ENCODE measurements at regions not wholly inside any gene's neighbourhood (a gene's known extent, or its start where the extent isn't known, plus 50 kb on each side); places are given as distances from the start of the nearest gene placed in this dataset.
"Not testable (repeated sequence)": the region's sequence is repeated elsewhere in the genome, so short reads cannot be mapped to it uniquely, and the experiment has no call there.

DNA sequence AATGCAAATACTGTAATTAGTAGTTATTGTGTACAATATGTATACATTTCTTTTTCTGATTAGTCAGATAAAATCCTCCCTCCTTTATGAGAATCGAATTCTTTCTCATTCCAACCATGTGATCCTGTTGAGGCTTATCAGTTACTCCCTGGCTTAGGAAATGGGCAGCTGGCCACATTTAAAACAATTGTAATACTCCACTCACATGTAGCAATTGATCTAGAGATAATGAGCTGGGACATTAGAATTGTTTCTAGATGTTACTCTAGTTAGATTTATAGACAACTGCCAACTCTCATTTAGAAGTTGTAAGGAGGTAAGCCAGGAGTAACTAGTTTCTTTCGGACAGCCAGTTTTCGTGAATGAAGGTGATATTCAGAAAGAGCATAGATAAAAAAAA is 859.3 kb upstream of the AADAT start:
- DNase-seq = no peak

DNA sequence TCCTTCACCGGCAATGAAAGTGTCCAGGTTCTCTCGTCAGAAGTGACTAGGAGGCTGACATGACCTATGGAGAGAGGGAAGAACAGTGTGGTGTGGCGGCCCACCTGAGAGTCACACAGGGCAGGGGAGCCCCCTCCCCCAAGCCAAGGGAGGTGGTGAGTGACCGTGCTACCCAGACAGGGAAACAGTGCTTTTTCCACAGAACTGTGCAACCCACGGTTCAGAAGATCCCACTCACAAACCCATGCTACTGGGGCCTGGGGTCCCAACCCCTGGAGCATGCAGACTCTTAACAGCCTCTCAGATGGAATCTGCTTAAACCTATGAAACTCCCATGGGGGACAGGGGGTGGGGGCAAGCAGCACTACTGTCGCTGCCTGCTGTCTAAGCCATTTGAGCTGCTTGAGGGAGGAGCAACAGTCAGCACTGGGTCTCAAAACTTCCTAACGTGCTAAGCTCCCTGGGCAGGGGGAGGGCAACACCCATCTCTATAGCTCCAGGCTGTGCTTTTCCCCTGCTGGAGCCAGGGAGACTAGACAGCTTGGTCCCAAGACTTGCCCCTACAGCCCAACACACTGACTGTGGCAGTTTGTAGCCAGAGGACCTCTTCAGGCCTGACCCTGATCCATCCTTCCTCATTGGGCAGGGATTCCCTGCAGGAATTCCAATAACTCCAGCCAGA is 850.4 kb upstream of the AADAT start:
- DNase-seq = no peak

DNA sequence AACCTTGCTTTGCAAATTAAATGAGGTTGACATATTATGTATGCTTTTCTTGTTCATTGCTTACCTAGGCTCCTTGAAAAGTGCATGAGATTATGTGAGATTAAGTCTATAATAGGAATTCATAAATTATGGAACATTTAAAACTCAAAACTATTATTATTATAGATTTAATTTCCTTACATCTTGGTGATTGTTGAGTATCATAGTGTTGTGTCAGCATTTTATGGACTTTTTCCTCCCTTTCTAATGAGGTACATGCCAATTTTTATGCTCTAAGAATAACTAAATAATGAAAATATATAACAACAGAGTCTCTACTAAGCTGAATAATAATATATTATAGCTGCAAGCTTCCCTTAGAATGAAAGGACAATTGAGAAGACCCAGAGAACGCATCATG is 848.8 kb upstream of the AADAT start:
- DNase-seq = no peak

DNA sequence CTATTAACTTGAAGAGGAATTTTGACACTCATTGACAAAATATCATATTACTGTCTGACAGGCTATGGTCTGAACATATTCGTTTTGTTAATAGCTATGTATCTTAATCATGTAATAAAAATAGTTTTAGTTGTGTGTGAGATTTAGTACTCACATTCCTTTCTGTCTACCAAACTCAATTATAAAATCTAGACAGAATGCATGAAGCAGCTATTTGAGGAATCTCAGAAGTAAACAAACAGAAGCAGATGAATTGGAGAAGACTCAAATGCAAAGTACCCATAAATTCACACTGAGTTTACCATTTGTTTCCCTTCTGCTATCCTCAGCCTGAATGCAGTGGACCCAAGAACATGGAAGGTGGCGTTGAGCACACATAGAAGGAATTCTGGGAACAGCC is 841.6 kb upstream of the AADAT start:
- DNase-seq = no peak

DNA sequence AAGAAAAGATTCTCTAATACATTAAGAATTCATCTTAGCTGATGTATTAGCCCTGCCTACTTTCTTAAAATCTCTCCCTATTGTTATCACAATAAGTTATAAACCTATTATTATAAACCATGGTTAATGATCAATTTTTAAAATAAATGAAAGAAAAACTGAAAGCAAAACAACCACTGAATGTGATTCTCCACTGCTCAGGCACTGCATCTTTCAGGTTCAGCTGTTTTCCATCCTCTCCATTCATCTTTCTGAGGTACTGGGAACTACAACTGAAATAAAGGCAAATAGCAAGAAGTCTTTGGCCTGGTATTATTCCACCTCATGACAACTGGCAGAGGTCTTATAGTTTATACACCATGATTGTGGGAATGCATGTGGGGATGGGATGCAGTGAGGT is 798.9 kb upstream of the AADAT start:
- DNase-seq = no peak

DNA sequence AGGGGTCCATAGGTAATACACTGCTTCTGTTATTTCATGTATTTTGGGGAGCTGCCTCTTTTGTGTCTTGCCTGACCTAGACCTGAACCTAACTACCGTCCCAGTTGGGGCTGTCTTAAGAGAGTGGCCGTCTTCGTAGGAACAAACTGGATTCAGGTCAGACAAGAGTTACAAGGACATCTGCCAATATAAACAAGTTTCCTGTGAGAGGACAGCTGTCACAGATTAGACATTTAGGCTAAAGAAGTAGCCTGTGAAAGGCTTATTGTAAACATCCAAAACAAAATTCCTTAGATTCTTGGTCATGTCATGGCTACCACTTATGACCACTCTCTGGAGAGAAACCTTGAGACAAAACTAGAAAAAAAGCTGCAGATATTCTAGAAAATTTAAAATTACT is 797.6 kb upstream of the AADAT start:
- DNase-seq = no peak

DNA sequence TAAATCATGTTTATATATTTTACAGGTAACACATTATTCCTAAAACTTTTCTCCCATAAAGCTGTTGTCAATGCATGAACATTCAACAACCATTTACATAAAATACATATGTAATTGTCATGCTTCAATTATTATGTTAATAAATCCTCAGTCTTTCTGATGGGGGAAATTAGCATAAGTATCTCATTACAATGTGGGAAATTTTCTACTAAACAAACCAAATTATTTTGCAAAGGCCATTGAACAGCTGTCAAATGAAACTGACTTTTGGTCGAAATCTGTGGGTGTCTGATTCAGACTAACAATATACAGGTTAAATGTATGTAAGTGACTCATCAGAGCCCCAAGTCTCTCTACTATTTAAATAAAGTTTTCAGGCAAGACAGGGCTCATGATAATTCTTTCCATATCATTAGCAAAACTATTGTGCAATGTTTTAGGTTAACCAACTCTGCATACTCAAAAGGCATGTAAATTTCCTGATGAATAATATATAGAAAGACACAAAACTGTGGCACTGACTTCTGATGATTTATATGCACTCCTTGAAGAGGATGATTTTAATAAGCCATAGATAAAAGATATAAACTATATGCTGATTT is 795.3 kb upstream of the AADAT start:
- no peak for DNase-seq

DNA sequence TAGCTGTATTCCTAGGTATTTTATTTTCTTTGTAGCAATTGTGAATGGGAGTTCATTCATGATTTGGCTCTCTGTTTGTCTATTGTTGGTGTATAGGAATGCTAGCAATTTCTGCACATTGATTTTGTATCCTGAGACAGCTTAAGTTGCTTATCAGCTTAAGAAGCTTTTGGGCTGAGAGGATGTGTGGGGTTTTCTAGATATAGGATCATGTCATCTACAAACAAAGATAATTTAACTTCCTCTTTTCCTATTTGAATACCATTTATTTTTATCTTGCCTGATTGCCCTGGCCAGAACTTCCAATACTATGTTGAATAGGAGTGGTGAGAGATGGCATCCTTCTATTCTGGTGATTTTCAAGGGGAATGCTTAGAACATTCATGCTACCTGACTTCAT is 791.9 kb upstream of the AADAT start:
- not testable (repeated sequence) for DNase-seq

DNA sequence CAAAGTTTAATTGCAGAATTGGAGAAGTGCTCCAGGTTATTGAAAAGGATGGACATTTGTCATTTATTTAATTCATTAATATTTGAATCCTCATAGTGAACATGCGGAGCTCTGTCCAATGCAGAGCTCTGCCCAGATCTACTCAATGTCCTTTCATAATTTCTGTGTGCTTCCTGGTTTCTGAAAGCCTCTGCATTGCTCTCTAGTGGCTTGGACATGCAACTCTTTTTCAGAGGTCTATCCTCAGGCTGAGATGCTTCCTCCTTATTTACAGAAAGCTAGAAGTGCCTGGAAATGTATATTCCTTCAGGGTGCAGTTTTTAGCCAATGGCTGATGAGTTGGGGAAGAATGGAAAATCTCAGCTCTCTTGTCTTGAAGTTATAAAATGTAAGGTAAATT is 786.1 kb upstream of the AADAT start:
- DNase-seq = no peak

DNA sequence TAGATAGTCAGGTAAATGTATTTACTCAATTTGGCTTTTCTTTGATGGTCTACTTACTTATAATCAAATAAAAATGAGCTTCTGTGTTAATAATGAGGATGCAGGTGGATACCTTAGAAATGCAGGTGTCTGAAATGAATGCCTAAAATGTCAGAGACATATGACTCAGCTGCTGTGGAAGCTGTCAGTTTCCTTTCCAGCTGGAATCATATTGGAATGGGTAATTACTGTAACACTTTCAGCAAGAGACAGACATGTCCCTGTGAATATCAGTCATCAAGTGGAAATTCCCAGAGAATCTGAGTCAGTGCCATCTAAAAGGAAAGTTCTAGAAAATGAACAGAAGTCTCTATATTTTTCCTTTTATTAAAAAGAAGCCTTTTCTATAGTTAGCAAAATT is 783.0 kb upstream of the AADAT start:
- DNase-seq = no peak

DNA sequence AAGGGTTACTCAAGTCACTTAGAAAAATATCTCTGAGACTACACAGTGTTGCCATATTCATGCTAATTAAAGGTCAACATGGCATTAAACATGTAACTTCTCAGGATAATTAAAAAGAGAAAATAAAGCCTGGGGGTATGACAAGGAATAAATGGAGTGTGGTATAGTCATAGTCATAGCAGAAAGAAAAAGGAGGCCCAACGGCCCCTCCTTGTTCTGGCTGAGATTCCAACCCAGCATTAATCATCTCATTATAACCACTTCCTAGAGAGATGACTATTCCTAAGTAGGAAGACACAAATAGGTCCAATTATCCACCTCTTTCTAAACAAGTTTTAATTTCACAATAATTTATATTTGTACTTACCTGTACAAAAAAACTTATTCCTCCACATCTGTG is 778.4 kb upstream of the AADAT start:
- no peak for DNase-seq

DNA sequence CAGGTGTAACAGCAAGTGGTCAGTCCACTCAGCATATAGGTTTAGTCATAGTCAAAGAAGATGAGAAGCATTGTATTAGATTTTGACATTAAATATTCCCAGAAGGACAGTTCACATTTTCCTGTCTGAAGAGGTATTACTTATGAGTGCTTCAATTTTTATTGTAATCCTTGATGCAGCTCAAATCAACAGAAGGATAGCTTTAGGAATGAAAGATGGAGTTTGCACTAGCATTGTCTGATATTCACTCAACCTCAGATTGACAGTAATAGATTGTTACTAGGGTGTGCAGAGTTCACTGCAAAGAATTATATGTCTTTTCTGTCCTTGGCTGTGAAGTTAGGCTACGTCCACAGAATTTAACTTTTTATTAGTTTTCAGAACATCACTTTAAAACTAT is 764.3 kb upstream of the AADAT start:
- DNase-seq = no peak

DNA sequence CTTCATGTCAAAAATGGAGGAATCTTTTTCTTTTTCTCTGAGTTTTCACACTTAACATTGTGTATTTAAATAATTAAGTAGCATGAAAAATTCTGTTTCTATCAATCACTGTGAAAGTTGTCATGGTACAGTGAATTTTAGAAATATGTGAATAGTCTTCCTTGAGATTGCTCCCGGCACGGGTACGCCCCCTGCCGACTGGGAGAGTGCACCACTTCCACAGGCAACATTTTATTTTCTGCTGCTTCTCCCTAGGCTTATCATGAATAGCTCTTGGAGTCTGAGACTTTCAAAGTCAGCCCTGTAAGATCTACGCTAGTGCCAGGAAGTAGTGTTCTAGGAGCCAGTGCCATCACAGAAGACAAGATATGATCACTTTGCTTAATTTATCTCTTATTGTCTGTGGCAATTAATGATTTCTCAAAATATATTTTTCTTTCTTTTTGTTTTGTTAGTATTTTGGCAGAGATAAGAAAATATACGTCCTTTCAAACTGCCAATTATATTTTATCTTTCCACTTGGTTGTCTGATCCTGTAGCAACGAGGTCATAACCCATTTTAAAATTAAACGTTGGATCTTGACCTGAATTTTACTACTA is 763.8 kb upstream of the AADAT start:
- DNase-seq = no peak

DNA sequence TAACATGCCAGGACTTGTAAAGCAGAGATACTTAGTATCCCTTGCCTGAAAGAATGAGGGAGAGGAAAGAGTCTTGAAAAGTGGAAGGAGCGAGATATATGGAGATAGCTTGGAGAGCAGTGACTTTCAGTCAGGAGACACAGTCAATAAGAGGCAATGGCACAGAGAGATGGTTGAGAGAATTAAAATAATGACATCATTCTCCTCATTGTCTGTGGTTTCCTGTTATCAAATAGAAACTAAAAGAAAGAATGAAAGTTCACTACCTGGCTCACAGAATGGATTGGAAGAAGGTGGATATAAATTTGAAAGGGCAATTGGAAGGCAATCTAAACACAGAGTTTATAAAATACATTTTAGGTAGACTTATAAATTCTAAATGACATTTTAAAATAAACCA is 760.2 kb upstream of the AADAT start:
- no peak for DNase-seq

DNA sequence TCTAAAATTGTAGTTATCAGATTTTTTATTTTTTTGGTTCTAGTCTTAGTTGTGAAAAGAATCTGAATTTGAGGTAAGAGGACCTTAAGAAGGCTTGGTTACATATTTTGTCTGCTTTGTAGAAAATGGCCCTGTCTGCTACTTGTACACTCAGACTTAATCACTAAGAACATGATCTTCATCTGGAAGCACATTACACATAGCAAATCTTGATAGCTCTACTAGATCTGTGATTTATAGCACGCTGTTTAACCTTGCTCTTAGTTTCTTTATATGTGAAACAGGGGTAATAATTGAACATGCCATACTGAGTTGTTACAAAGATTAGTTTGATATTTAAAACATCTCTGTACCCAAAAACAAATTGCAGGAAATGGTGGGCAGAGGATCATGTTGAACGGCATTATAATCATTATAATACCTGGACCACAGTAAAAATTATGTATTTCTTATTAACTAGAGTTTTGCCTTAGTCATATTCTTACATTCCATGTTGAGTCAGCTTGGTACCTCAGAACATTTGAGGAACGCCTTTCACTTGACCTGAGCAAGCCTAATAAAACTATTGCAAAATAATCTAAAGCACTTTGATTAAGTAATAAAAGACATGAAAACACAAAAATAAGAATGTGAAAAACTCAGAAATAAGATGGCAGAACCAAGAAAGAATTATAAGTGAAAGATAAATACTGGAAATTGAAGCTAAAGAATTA is 738.0 kb upstream of the AADAT start:
- no peak for DNase-seq

DNA sequence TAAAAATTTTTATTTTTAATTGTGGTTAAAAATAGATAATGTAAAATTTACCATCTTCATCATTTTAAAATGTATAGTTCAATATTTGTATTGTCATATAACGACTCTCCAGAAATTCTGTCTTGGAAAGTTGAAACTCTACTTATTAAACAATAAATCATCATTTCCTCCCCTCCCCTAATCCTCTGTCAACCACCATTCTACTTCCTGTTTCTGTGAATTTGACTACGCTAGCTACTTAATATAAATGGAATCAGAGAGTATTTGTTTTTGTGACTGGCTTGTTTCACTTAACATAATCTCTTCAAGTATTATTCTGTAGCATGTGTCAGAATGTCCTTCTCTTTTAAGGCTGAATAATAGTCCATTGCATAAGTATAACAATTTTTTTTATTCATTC is 729.0 kb upstream of the AADAT start:
- no peak for DNase-seq

DNA sequence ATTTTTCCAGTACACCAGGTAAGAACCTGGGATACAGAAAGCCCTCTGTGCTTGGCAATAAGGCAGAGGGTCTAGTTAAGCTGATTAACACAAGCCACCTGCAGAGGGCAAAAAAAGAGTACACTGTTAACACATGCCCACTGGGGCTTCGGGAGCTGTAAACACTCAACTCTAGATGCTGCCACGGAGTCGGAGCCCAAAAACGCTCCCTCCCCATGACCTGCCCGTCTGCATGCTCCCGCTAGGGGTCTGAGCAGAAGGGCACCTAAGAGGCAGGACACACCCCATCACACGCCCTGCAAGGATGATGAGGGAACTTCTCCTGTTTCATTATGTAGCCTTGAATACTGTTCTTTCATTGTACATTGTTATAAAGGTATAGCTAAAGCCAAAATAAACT is 715.6 kb upstream of the AADAT start:
- no peak for DNase-seq

DNA sequence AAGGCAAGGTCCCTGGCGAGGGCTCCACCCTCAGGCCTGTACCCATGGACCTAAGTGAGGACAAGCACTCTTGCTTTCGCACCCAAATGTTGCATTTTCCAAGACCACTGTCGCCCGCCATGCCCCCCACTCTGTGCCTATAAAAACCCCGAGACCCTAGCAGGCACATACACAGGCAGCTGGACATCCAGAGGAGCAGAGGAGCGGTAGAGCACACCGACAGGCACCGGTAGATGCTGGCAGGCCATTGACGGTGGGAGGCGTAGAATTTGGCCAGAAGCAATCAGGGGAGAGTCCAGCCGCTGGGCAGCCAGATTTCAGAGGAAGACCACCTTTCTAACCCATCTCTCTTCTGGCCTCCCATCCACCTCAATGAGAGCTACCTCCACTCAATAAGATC is 715.2 kb upstream of the AADAT start:
- no peak for DNase-seq

DNA sequence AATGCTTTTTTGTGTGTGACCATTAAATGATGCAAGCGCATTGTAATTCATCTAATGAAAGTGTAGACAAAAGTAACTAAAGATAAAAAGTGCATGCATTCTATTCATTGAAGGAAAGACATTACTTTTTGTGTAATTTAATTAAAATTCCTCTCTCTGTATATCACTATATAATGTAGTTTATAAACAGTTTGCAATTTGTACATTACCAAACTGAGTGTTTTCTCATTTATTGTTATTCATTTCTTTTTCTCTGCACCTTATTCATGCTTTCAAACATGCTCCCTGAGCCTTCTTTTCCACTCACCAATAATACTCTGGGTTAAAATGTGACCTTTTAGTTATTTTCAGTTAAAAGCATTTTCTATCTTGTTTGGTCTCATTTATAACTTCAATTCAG is 713.7 kb upstream of the AADAT start:
- DNase-seq = no peak

DNA sequence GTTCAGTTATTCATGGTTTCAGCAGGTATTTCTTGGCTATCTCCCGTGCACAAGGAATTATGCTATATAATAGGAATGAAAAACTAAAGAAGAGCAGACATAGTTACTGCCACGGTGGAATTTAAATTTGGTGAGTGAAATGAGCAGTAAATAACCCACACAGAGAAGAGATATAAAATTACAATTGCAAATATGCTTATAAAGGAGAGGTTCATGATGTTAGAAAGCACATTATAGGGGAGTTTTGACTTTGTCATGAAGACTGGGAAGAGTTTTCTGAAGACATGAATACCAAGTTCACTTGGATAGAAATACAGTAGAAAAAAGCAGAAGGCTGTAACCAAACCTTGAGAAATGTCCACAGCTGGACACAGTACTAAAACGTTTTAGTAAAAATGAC is 712.0 kb upstream of the AADAT start:
- DNase-seq = no peak

DNA sequence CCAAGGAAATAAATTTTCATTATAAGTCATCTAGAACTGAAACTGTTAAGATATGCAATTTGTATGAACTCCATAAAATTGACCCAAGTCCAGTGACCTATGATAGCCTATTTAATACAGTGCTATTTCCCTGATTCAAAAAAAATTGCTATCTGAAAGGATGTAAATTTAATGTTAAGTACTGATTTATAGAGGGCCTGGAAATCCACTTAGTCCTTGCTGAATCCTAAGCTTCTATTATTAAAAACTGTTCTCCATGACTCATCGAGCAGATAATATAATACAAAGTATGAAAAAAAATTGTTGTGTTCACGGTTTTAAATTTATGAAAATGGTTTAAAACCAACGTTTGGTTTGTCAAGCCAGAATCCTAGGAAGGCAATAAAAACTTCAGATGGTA is 704.8 kb upstream of the AADAT start:
- DNase-seq = no peak

DNA sequence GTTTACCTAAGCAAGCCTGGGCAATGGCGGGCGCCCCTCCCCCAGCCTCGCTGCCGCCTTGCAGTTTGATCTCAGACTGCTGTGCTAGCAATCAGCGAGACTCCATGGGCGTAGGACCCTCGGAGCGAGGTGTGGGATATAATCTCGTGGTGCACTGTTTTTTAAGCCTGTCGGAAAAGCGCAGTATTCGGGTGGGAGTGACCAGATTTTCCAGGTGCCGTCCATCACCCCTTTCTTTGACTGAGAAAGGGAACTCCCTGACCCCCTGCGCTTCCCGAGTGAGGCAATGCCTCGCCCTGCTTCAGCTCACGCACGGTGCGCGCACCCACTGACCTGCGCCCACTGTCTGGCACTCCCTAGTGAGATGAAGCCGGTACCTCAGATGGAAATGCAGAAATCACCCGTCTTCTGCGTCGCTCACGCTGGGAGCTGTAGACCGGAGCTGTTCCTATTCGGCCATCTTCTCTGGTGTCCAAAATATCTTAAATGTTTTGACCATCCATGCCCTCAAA is 698.8 kb upstream of the AADAT start:
- DNase-seq = not testable (repeated sequence)

DNA sequence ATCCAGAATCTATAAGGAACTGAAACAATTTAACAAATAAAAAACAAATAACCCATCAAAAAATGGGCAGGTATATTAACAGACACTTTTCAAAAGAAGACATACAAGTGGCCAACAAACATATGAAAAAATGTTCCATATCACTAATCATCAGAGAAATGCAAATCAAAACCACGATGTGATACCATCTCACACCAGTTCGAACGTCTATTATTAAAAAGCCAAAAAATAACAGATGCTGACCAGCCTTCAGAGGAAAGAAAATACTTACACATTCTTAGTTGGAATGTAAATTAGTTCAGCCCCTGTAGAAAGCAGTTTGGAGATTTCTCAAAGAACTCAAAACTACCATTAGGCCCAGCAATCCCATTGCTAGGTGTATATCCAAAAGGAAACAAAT is 687.9 kb upstream of the AADAT start:
- DNase-seq = no peak

DNA sequence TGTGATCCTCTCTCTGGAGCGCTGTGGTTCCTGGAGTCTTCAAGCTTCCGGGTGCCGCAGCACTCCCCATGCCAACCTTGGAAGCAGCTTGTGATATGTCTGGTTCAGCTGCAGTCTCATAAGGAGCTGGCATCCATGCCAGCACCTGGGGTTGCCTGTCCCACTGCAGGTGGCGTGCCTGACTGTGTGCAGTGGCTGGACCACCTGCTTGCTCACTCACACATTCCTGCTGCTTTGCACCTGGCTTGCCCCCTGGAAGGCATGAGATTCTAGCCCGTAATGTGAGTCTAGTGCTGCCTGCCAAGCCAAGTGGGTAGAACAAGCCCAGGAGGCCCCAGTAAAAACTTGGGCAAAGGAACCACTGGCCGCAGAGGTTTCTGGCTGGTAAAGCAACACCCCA is 687.2 kb upstream of the AADAT start:
- DNase-seq = no peak
